Inferior parietal cortex (tissue), 1 donor: ENCODE measurements at regions not wholly inside any gene's neighbourhood (a gene's known extent, or its start where the extent isn't known, plus 50 kb on each side); places are given as distances from the start of the nearest gene placed in this dataset.
"Not testable (repeated sequence)": the region's sequence is repeated elsewhere in the genome, so short reads cannot be mapped to it uniquely, and the experiment has no call there.

Experiments used
- DNase-seq: peaks from one replicate; pipeline ENCODE4 v3.0.0-alpha.2; 2016; ENCODE audit errors: extremely low spot score

GRCh38 chr4:170194794-170195193 lies 105.0 kb upstream of the AADAT start:
- not testable (repeated sequence) for DNase-seq

- no peak for DNase-seq
Observed at GRCh38 chr4:170193496-170193895, 103.7 kb upstream of the AADAT start.

GRCh38 chr4:170190265-170190664 lies 100.5 kb upstream of the AADAT start:
- no peak for DNase-seq

- no peak for DNase-seq
Observed at GRCh38 chr4:170170861-170171260, 81.1 kb upstream of the AADAT start.

- DNase-seq = no peak
Observed at GRCh38 chr4:170169699-170170098, 79.9 kb upstream of the AADAT start.

GRCh38 chr4:170167678-170168077 lies 77.9 kb upstream of the AADAT start:
- no peak for DNase-seq

- DNase-seq = not testable (repeated sequence)
Observed at GRCh38 chr4:170166193-170166592, 76.4 kb upstream of the AADAT start.

GRCh38 chr4:170162416-170162815 lies 72.7 kb upstream of the AADAT start:
- DNase-seq = no peak

GRCh38 chr4:170157670-170158069 lies 67.9 kb upstream of the AADAT start:
- no peak for DNase-seq

GRCh38 chr4:170145120-170145519 lies 55.4 kb upstream of the AADAT start:
- no peak for DNase-seq

GRCh38 chr4:170139764-170140163 lies 50.0 kb upstream of the AADAT start:
- no peak for DNase-seq
